Muscle of arm (tissue), 1 donor: ENCODE measurements at regions not wholly inside any gene's neighbourhood (a gene's known extent, or its start where the extent isn't known, plus 50 kb on each side); places are given as distances from the start of the nearest gene placed in this dataset.
"Not testable (repeated sequence)": the region's sequence is repeated elsewhere in the genome, so short reads cannot be mapped to it uniquely, and the experiment has no call there.

Source experiments
- DNase-seq: peaks from one replicate; pipeline ENCODE4 v3.0.0-alpha.2; 2013

DNA sequence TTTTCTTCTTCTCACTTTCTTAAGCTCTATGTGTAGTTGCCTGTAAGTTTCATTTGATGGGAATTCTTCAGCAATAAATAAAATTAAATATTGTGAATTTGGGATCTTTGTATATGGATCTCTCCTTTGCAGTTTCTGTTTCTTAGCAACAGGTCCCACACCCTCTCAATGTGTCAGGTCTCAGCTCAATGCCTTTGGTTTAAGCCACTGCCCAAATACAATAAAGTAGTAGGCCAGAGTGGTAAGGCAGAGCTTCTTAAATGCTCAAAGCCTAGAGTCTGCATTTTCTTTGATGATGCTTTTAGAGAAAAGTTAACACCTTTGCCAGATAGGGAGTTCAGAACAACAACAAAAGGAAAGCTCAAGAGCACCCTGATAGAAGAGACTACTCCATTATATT, 343.7 kb downstream of the NSUN3 start:
- DNase-seq: no peak

DNA sequence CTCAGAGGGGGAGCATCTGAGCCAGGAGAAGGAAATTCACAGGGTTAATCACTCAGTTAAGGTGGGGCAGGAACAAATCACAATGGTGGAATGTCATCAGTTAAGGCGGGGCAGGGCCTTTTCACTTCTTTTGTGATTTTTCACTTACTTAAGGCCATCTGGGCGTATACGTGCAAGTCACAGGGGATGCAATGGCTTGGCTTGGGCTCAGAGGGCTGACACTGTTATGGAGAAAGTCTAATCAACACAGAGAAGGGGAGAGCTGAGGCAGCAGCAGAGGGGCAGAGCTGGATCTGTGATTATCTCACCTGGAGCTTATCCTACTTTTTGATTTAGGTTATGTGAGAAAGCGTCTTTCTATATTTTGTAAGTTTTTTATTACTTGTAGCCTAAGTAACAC, 350.1 kb downstream of the NSUN3 start:
- not testable (repeated sequence) for DNase-seq

DNA sequence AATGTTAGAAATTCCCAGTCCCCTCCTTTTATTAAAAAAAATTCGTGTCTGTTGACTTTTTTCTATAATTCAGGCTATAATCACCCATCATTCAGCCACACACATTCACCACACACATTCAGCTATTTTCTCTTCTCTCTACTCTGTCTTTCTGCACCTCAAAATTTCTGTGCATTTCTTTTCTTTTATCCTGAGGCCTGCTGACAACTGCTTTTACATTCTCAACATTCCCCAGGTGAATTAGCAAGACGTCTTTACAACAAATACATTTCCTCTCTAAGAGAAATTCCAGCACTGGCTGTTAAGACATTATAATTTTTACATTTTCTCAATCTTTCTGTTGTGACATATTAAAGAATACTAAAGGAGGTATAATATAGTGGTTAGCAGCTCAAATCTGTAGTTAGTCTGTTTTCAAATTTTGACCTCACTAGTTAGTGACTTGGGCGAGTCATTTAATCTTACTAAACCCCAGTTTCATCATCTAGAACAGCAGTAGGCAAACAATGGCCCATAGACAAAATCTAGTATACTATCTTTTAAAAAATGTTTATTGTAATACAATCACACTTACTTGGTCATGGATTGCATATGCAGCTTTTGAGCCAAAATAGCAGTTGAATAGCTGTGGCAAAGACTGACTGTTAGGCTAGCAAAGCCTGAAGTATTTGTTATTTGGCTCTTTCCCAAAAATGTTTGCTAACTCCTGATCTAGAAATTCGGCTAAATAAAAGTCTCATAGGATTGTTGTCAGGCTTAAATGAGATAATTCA, 350.7 kb downstream of the NSUN3 start:
- no peak for DNase-seq

DNA sequence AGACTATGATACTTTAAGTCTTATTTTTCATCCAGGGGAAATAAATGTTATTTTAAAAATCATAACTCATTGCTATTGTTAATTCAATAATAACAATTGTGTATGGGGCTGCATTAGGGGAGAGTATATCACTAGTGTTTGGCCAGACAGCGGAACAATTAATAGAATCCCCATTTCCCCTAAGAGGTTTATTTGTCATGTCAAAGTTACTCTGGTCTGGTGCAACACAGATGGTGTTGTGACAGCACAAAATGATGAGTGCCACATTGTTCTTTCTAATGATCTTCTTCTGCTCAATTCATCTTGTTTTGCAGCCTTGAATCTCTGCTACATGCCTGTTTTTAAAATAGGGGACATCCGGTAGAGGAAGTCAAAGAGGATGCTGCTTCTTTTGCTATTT, 351.6 kb downstream of the NSUN3 start:
- DNase-seq: no peak

DNA sequence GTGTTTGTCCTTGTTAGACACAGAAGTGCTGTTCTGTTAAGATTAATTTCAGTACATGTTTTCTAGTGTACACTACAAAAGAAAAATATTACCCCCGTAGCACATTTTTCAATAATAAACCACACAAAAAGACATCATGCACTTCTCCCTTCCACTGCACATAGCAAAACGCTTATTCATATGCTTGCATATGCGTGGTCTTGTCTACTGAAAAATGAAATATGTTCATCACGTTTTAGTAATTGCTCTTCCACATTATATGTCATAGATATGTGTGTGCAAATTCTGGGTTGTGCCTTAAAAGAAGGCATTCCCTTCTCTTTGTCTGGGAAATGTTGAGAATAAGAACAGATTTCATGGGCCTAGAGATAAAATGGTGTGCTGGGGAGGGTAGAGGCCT, 353.9 kb downstream of the NSUN3 start:
- DNase-seq: no peak

DNA sequence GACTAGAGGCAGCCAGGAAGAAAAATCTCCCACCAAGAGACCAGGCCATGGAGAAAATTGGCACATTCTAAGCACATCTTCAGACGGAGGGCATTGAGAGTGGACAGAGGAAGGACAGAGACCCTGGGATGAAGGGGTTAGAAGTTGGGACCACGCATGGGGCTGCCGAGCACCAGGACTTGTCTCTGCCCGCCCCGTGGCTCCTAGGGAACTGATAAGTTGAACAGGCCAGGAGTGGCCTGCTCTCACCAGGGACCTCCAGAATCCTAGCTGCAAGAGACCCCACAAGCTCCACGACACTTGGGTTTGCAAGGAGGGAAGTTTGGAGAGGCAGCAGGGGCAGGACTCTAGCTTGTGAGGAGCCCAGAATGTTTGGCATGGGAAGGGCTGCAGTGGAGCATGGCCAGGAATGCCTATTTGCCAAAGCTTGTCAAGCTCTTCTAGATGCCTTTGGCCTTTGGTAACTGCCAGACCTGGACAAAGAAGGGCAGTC, 355.1 kb downstream of the NSUN3 start:
- DNase-seq: no peak

DNA sequence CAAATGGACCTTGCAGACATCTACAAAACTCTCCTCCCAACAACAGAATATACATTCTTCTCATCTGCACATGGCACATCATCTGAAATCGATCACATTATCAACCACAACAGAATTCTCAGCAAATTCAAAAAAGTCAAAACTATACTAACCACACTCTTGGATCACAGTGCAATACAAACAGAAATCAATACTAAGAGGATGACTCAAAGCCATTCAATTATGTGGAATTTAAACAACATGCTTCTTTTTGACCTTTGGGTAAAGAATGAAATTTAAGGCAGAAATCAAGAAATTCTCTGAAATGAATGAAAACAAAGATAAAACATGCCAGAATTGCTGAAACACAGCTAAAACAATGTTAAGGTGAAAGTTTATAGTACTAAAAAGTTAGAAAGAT, 358.1 kb downstream of the NSUN3 start:
- DNase-seq: no peak

DNA sequence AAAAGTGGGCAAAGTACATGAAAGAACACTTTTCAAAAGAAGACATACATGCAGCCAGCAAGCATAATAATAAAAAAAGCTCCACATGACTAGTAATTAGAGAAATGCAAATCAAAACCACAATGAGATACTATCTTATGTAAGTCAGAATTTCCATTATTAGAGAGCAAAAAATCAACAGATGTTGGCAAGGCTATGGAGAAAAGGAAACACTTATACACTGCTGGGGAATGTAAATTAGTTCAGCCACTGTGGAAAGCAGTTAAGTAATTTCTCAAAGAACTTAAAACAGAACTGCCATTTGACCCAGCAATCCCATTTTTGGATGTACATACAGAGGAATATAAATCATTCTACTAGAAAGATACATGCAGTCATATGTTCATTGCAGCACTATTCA, 360.7 kb downstream of the NSUN3 start:
- no peak for DNase-seq

DNA sequence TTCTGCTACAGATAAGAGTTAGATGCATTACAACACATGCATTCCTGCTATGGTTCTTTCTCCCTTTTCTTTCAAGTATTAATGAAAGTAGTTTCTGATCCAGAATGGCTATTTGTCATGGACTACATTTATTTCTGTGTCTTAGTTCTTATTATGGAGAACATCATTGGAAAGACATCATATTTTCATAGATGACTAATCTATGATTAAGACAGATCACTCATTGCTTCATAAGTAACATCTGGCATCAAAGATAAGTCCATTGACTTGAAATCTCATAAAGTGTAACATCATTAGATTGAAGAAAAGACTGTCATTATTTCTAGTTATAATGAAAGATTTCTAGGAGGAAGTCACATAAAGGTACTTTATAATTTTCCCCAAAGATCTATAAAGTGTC, 366.7 kb downstream of the NSUN3 start:
- no peak for DNase-seq

DNA sequence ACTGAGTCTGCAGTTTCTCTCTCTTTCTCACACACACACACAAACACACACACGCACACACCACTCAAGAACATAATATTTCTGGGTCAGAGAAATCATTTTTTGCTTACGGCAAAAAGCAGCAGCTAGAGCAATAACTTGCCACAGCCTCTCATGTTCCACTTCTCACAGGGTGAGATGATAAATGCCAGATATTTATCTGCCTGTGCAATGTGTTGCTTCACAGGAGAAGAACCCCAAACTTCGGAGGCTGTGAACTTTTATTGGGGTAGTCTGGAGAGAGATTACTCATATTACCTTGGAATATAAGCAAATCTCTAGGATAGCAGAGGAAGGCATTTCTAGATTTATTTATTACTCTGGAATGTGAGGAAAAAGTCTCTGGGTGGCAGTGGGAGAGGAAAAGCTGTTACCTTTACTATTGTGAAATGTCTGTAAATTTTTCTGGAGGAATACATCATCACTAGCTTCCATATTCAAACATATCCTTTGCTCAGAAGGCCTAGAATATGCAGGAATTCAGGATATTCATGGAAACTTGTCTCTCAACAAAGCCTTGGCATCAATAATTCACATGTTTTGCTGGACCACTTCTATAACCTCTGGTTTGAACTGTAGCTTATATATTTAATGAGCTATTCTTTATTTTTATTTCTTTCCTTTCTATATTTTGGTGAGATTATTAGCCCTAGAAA, 369.2 kb downstream of the NSUN3 start:
- no peak for DNase-seq

DNA sequence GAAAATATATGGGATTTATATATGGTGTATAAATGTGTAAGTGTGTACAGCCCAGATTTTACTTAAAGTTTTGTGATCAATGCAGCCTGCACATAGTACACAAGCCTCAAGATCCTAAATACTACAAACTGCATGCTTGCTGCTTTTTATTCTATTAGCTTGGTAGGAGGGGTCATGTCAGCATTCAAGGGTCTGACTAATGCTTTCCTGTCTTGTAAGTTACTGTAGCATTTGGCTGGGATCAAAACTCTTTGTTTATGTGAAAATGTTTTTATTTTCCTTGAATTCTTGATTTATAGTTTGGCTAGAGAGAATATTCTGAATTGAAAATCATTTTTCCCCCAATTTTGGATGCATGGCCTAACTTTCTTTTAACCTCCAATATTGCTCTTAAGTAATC, 370.9 kb downstream of the NSUN3 start:
- no peak for DNase-seq

DNA sequence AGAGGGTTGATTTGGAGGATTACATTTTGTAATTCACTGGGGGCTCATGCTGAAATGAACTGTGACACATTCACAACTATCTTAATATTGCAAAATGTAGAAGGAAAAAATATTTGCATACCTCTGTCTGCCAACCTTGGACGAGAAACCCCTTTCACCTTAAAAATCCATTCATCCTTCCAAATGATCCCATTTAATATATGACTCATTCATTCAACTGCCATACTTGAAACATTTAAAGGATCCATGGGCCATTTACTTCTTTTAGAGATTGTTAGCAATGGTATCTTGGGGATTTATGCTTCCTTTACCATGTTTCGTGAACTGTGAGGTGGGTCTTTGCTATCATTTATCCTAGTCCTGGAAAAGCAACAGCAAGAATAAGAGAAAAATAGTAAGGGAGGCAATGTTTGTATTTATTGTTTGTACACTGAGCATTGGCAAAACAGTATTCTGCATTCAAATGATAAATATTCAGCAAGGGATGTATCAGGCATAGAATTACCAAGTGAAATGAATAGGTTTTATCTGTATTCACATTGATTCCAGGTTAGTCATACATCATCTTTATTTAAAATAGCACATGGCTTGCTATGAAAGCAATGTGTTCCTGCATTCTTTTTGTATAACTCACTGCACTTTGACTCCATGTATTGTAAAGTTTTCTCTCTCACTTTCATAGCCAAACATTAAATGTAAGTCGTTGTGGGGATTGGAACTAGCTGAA, 378.1 kb downstream of the NSUN3 start:
- no peak for DNase-seq

DNA sequence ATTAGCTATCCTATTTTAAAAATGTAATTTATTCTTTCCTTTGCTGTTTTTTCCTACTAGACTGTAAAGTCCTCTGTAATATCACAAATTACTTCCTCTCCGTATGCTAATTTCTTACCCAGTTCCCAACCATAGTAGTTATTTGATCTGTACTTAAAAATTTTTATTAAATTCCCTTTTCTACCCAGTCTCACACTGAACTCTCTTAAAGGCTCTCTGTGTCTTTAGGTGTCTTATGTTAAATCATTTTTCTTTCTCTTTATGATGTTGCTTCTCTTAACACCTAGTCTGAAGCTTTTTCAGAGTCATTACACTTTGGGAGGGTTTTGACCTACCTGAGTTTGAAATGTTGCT, 378.6 kb downstream of the NSUN3 start:
- no peak for DNase-seq

DNA sequence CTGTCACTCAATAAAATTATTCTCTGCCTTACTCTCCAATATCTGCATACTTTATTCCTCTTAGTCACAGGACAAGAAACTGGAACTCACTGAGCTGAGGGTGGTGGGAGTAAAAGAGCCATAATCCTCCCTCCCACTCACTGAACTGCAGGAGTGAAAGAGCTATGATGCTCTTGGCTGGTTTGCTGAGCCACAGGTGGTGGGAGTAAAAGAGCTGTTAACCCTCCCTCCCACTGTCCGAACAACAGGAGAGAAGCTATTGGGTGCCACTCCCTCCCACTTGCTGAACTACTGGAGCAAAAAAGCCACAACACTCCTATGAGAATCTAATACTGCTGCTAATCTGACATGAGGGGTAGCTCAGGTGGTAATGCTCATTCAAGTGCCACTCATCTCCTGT, 391.0 kb downstream of the NSUN3 start:
- DNase-seq: no peak

DNA sequence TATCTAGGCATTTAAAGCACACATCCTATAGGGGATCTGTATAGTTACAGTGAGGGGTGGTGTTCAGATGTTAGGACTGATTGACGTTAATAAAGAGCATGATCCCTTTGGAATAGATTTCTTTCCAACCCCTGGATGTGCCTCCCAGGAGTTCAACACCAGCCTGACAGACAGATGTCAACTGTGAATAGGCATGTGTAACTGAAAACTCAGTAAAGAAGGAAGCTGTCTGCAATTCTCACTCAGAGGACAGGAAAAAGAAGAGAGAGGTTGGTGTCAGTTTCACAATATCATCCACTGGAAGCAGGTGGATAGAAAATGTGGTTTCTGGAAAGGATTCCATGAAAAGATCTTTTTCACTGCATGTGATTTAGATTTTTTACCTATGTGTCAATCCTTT, 396.3 kb downstream of the NSUN3 start:
- no peak for DNase-seq

DNA sequence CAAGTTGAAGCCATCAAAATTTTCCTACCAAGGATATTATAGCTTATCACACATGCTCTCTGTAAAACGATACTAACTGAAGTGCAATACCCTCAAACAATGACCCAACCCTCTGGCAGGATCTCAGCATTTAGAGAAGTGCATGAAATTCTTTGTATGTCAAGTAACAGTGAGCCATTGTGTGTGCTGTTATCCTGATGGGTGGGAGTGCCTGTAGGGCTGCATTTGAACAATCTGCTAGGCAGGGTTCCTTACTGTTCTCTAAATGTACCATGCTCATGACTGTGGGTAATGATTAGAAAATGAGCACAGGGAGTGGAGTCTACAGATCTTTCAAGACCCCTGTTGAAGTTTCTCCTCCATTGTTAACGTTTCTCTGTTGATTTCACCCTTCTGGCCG, 398.1 kb downstream of the NSUN3 start:
- no peak for DNase-seq

DNA sequence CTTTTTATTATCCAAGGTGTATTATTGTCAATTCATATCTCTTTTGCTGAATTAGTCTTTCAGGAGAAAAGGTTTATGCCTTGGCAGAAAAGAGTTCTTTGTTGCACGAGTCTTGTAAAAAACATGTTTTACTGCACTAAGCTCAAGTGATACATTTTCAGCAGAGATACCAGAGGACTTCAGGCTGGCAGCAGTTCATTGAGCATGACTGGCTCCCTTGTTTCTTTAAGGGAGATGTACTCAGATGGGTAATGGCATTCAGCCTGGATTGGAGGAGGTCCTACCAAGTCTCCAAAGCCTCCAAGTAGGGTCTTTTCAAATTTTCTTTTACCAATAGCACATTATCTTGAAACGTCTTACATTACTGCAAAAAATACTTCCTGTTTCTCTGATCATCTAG, 400.1 kb downstream of the NSUN3 start:
- no peak for DNase-seq

DNA sequence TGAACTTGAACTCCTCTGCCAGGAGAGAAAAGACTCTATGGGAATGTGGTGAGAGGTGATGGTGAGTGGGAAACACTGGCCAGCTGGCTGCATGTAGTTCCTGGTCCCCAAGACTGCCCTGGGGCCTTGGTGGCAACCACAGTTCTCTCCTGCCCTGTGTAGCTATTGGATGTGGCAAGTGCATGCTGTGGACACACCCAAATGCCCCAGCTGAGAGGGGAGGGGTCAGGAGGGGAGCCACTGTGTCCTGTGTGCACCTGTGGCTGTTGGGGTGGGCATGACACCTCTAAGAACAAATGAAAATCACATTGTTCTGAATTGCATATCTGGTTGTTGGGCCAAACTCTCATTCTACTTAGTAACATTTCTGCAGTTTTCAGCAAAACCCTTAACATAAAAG, 409.6 kb downstream of the NSUN3 start:
- no peak for DNase-seq

DNA sequence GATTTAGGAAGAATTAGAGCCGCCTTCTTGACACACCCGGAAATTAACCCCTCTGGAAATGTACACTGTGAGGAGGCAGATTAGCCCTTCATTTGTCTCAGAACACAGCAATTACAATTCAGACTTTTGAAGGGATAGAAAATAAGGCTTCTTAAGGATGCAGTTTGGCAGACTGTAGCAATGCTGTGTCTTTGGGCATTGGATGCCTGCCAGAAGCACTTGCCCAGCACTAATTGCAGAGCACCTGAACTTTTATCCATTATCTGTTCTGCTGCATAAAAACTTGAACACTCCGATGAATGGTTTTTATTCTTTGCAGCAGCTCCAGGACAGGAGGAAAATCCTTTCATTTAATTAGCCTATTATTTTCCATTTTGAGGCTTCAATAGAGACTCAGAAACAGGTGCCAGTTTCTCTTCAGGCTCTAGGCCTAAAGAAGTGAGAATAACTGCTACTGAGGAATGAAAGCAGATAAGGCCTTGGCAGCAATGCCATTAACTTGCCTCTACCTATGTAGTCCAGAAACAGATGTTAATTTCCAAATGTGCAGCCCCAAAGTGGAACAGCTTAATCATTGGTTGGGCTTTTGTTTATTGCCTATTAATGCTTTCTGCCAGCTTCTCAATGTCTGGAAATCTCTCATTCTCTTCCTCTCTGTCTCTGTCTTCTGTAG, 418.5 kb downstream of the NSUN3 start:
- no peak for DNase-seq

DNA sequence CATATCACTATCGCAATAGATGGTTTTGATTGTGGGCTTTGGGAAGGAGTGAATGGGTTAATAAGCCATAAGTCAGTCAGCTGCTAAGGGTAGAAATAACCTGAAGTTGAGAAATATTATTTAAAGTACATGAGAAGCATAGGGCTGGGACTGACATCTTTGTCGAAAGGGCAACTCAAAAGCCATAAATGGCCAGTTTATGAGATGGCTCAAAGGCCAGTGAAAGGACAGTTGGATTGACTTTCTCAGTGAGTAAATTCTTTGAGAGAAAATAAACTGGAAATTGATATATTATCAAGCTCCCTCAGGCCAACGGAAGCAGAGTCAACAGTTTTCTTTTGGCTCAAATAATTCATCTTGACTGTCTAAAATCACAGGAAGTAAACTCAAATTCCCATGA, 419.8 kb downstream of the NSUN3 start:
- DNase-seq: no peak

DNA sequence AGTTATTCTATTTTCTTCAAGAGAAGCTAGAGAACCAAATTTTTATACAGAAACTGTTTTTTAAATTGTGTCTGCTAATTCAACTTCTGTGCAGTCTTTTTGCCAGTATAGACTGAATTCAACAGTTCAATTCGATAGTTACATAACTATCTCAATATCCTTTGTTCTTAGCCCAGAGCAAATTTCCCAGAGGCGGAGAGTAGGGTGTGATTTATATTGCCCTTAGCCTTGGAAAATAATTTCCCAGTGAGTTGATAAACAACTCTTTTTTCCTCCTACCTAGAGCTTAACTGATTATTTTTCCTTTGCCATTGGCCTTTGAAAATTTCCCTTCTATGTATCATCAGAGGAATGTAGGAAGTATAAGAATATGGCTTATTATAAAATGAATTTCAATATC, 420.5 kb downstream of the NSUN3 start:
- no peak for DNase-seq

DNA sequence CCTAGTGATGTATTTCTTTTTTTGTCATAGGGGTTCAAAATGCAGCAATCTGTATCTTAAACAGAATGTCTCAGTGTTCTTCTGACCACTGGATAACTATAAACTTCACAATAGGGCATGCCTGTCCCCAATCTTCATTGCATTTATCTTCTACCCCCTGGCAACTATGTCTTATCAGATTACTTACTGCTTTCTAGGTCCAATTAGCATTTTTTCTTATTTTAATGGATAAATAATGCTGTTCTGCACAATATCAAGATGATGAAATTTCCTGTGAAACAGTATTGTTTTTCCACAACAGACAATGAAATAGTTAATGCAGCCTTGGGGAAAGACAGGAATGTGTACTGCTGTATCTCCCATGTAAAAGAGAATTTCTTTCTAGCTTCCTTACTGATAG, 432.1 kb downstream of the NSUN3 start:
- DNase-seq: no peak

DNA sequence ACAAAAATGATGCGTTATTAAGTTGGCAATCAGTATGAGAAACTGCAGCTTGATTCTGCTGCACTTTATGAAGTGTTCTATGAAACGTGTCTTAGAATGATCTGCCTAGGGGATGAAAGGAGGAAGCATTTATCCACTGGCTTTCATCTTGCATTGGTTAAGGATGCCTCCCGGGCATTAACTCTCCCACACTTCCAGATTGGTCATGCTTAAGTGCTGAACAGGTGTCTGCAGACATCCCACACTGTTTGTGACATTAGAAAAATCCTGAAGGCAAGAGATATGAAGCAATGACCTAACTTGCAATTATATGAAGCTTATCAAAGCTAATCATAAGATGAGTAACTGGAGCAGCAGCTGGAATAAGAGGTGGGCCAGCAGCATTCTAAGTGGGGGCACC, 437.3 kb downstream of the NSUN3 start:
- DNase-seq: no peak
